GM23338 (cell line): ENCODE measurements at regions not wholly inside any gene's neighbourhood (a gene's known extent, or its start where the extent isn't known, plus 50 kb on each side); places are given as distances from the start of the nearest gene placed in this dataset.

Experiments used
- ATAC-seq: fragments of 200-7000 bp; cut with Tn5 transposase; 3 replicates; pipeline ENCODE4 v1.9.1; 2020
- DNase-seq: peaks from one replicate; pipeline ENCODE4 v3.0.0-alpha.2; 2015; ENCODE audit warnings: low spot score
- H2AFZ ChIP-seq: fragments of 200-600 bp; sonication (generic); 2 replicates; pipeline ENCODE4 v1.8.0; 2016; ENCODE audit warnings: antibody characterized with exemption, mild to moderate bottlenecking, moderate library complexity
- H3F3A ChIP-seq: fragments of 200-600 bp; sonication (generic); replicated peaks from 2 replicates; pipeline ENCODE4 v1.8.0; 2017; ENCODE audit warnings: antibody characterized with exemption, mixed run types, low read depth
- H3K27ac ChIP-seq: fragments of 200-600 bp; sonication (generic); 2 replicates; pipeline ENCODE4 v1.6.1; 2016; ENCODE audit warnings: low read depth
- H3K27me3 ChIP-seq: fragments of 200-600 bp; sonication (generic); 2 replicates; pipeline ENCODE4 v1.8.0; 2016; ENCODE audit warnings: mild to moderate bottlenecking, mixed run types, moderate library complexity; ENCODE audit not compliant: insufficient read depth
- H3K36me3 ChIP-seq: fragments of 200-600 bp; sonication (generic); 2 replicates; pipeline ENCODE4 v1.8.0; 2016; ENCODE audit warnings: mild to moderate bottlenecking; ENCODE audit not compliant: insufficient read depth
- H3K4me1 ChIP-seq: fragments of 200-600 bp; sonication (generic); 2 replicates; pipeline ENCODE4 v1.8.0; 2016; ENCODE audit warnings: mild to moderate bottlenecking, moderate library complexity; ENCODE audit not compliant: insufficient read depth
- H3K4me2 ChIP-seq: fragments of 200-600 bp; sonication (generic); 2 replicates; pipeline ENCODE4 v1.7.1; 2017; ENCODE audit warnings: mixed run types
- H3K4me3 ChIP-seq: fragments of 200-600 bp; sonication (generic); 2 replicates; pipeline ENCODE4 v1.6.1; 2016; ENCODE audit warnings: mixed run types
- H3K79me2 ChIP-seq: fragments of 200-600 bp; sonication (generic); replicated peaks from 2 replicates; pipeline ENCODE4 v1.8.0; 2017; ENCODE audit warnings: mild to moderate bottlenecking; ENCODE audit not compliant: insufficient read depth
- H3K9me2 ChIP-seq: fragments of 200-600 bp; sonication (generic); 2 replicates; pipeline ENCODE4 v1.8.0; 2017; ENCODE audit not compliant: insufficient read depth
- H4K20me1 ChIP-seq: fragments of 200-600 bp; sonication (generic); replicated peaks from 2 replicates; pipeline ENCODE4 v1.8.0; 2017; ENCODE audit warnings: mild to moderate bottlenecking; ENCODE audit not compliant: insufficient read depth
- H3K27ac Mint-ChIP-seq: 2 replicates; pipeline ENCODE4 v1.8.0; 2020; ENCODE audit warnings: inconsistent platforms, mild to moderate bottlenecking, moderate library complexity, mixed read lengths
- H3K27me3 Mint-ChIP-seq: 3 replicates; pipeline ENCODE4 v1.8.0; 2022; ENCODE audit warnings: low read depth, mild to moderate bottlenecking, moderate library complexity, mixed read lengths, inconsistent platforms; ENCODE audit not compliant: insufficient read depth, poor library complexity
- H3K36me3 Mint-ChIP-seq: 3 replicates; pipeline ENCODE4 v1.8.0; 2021; ENCODE audit warnings: low read depth, mild to moderate bottlenecking, inconsistent platforms, moderate library complexity, mixed read lengths
- H3K4me1 Mint-ChIP-seq: 3 replicates; pipeline ENCODE4 v1.8.0; 2020; ENCODE audit warnings: mild to moderate bottlenecking, inconsistent platforms, mixed read lengths
- H3K4me3 Mint-ChIP-seq: 3 replicates; pipeline ENCODE4 v1.8.0; 2021; ENCODE audit warnings: moderate library complexity, mild to moderate bottlenecking, inconsistent platforms, mixed read lengths
- H3K9me3 Mint-ChIP-seq: 3 replicates; pipeline ENCODE4 v1.8.0; 2020; ENCODE audit warnings: moderate library complexity, mild to moderate bottlenecking, inconsistent platforms, mixed read lengths
- CREB1 ChIP-seq: fragments of 250-450 bp; sonication (Bioruptor Pico); IDR thresholded peaks from 2 replicates; pipeline ENCODE4 v1.5.0; 2020; ENCODE audit warnings: low read depth, mild to moderate bottlenecking, moderate library complexity
- EZH2phosphoT487 ChIP-seq: fragments of 200-600 bp; sonication (generic); IDR thresholded peaks from one replicate; pipeline ENCODE4 v1.8.1; 2018; ENCODE audit warnings: antibody characterized with exemption; ENCODE audit not compliant: unreplicated experiment
- JUNB ChIP-seq: IDR thresholded peaks from one replicate; pipeline ENCODE4 v1.6.1; 2016; ENCODE audit warnings: antibody characterized with exemption; ENCODE audit not compliant: unreplicated experiment
- NANOG ChIP-seq: IDR thresholded peaks from 2 replicates; pipeline ENCODE4 v1.6.1; 2016; ENCODE audit warnings: antibody characterized with exemption, borderline replicate concordance
- POLR2AphosphoS5 ChIP-seq: IDR thresholded peaks from 2 replicates; pipeline ENCODE4 v1.6.1; 2016; ENCODE audit warnings: antibody characterized with exemption, low read depth
- REST ChIP-seq: IDR thresholded peaks from one replicate; pipeline ENCODE4 v1.6.1; 2018; ENCODE audit warnings: antibody characterized with exemption; ENCODE audit not compliant: unreplicated experiment
- ZNF114 ChIP-seq: fragments of 250-450 bp; sonication (Bioruptor Pico); IDR thresholded peaks from 2 replicates; pipeline ENCODE4 v1.5.0; 2020; ENCODE audit warnings: mild to moderate bottlenecking, moderate library complexity
- ZNF462 ChIP-seq: fragments of 250-450 bp; sonication (Bioruptor Pico); IDR thresholded peaks from 2 replicates; pipeline ENCODE4 v1.5.0; 2020; ENCODE audit warnings: mild to moderate bottlenecking, moderate library complexity

- no peak overlapping the region for H2AFZ ChIP-seq
- H3K4me2 ChIP-seq, result no peak overlapping the region
- Mint-ChIP-seq H3K27ac (no peak overlapping the region), H3K4me1 (no peaks in the 10 kb centered on the region), H3K9me3 (peaks cover 14% of the 10 kb centered on the region), H3K4me3 (no peak overlapping the region), H3K27me3 (peaks cover 4% of the 10 kb centered on the region), H3K36me3 (peaks cover 8% of the 10 kb centered on the region)
- no peaks in the 10 kb centered on the region for H3K9me2 ChIP-seq
- no peaks in the 10 kb centered on the region for H3K27me3 ChIP-seq
- no peak overlapping the region for H3K27ac ChIP-seq
- no peaks in the 10 kb centered on the region; the same call in 1 of the 2 replicates for H3K36me3 ChIP-seq
- H3K4me3 ChIP-seq, result no peak overlapping the region
- H3K79me2 ChIP-seq, result no peaks in the 10 kb centered on the region
- DNase-seq (no peak), ATAC-seq (no peak)
- no peaks in the 10 kb centered on the region for H3K4me1 ChIP-seq
- H3F3A ChIP-seq, result no peaks in the 10 kb centered on the region
- no peak for TF ChIP-seq POLR2AphosphoS5
- no peak for TF ChIP-seq NANOG
- TF ChIP-seq ZNF462 (CRISPR knock-in tag), result no peak
- H4K20me1 ChIP-seq, result no peaks in the 10 kb centered on the region
Observed at GRCh38 chr10:123409426-123409825, 255.2 kb downstream of the BUB3 start.

GRCh38 chr10:123409884-123410283 is 255.7 kb downstream of the BUB3 start:
- Histone ChIP-seq H3K36me3 (no peaks in the 10 kb centered on the region), H3K9me2 (no peaks in the 10 kb centered on the region), H3K4me2 (no peak overlapping the region), H4K20me1 (no peaks in the 10 kb centered on the region), H3K4me3 (no peak overlapping the region), H3K27me3 (no peaks in the 10 kb centered on the region), H3F3A (no peaks in the 10 kb centered on the region), H3K4me1 (no peaks in the 10 kb centered on the region), H3K27ac (no peak overlapping the region), H2AFZ (no peak overlapping the region), H3K79me2 (no peaks in the 10 kb centered on the region)
- no peak for ATAC-seq
- no peak for DNase-seq
- Mint-ChIP-seq H3K36me3 (peaks cover 4% of the 10 kb centered on the region; the same call in 2 of the 3 replicates), H3K4me1 (no peaks in the 10 kb centered on the region), H3K4me3 (no peak overlapping the region), H3K27me3 (peaks cover 4% of the 10 kb centered on the region), H3K9me3 (peaks cover 9% of the 10 kb centered on the region), H3K27ac (no peak overlapping the region)
- no peak for TF ChIP-seq EZH2phosphoT487
- TF ChIP-seq ZNF114 (CRISPR knock-in tag), result no peak
- TF ChIP-seq REST, result no peak
- TF ChIP-seq CREB1 (CRISPR knock-in tag), result no peak
- TF ChIP-seq NANOG, result no peak
- TF ChIP-seq JUNB, result no peak
